Erythroblast (primary cell): ENCODE measurements at regions not wholly inside any gene's neighbourhood (a gene's known extent, or its start where the extent isn't known, plus 50 kb on each side); places are given as distances from the start of the nearest gene placed in this dataset.

ENCODE experiments used
- DNase-seq, 2 experiments: peaks; one replicate each; lab custom pipeline; 2025; lab: John Stamatoyannopoulos, UW
- GATA1 ChIP-seq: IDR thresholded peaks from 2 replicates; pipeline ENCODE4 v1.6.1; 2011; ENCODE audit warnings: low read depth, mild to moderate bottlenecking, control low read depth, low read length, moderate library complexity
- POLR2A ChIP-seq: IDR thresholded peaks from 2 replicates; pipeline ENCODE4 v1.6.1; 2011; ENCODE audit warnings: mild to moderate bottlenecking, low read length

DNA sequence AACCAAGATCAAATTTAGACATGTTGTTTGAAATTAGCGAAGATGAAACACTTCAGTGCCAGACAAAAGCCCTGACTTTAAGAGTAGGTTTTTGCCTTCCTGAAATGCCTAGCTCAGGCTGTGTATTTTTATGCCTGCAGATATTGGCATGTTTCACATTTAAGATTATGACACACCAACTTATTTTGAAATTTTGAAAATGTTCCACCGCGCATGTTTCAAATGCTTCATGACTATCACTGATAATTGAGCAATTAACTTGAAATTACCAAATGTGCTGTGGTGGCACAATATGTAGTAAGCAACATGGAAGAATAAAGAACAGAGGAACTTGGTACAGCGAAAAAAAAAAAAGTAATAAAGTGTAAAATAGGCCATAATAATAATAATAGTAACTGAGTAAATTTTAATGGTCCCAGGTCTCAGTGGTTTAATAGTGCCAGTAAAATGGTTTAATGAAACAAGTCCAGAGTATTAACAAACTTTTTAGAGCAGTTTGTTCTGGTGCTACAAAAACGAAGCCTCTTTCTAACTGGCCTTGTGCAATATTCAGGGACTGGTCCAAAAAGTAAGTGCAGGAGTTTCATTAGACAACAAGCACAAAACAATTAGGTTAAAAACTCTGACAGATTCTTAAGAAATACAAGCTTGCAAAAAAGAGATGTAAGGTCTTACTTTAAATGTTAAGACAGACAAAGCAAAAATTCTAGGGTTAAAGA lies 112.5 kb upstream of the SOX6 start:
- DNase-seq: no peak
- no peak for TF ChIP-seq POLR2A
- TF ChIP-seq GATA1: no peak

DNA sequence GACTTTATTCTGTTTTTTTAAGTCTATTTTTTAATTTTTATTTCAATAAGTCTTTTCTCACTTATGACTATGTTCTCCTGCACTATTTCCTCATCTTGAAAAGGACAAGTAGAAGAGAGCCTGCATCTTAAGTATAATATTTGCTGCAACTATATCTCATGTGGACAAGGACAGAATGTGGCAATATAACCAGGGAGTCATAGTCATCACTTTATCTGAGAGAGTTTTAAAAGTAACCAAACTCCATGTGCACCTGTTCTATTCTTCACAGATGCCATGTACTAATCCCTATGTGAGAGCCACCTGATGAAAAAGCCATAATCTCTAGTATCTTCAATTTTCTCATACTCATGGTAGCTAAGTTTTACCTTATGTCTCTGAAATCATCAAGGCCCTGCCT lies 104.2 kb upstream of the SOX6 start:
- no peak for TF ChIP-seq GATA1
- TF ChIP-seq POLR2A: no peak
- DNase-seq: no peak

- DNase-seq: peak in 1 of 2 experiments; percentile 4
- TF ChIP-seq GATA1 (no peak), POLR2A (no peak)
Observed at GRCh38 chr11:16456366-16456765, 100.0 kb upstream of the SOX6 start.

- TF ChIP-seq GATA1 (no peak), POLR2A (no peak)
- no peak for DNase-seq
Observed at GRCh38 chr11:16454289-16454863, 98.0 kb upstream of the SOX6 start.

DNA sequence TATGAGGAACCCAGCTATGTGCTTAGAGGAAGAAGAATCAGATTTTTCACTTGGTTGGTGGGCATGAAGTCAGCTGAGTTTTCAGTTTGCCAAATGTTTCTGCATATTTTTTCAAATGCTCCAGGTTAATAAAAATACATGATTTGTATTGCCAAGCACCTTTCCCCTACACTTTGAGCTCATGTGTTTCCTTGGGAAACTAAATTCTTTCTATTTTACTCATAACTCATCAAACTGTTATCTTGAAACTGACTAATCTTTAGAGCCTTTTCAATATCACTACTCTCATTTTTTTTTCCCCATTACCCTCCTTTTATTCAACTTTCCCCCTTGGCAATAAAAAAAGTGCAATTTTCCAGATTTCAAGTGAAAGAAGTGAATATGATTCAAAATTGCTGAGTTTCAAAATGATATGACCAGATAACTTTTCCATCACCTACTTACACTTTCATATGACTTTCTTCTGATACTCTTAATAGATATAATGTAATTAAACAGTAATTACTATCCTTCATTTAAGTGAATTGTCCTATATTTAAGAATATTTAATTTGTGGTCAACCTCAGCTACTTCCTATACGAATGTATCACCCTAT lies 91.9 kb upstream of the SOX6 start:
- no peak for DNase-seq
- TF ChIP-seq POLR2A (no peak), GATA1 (no peak)

DNA sequence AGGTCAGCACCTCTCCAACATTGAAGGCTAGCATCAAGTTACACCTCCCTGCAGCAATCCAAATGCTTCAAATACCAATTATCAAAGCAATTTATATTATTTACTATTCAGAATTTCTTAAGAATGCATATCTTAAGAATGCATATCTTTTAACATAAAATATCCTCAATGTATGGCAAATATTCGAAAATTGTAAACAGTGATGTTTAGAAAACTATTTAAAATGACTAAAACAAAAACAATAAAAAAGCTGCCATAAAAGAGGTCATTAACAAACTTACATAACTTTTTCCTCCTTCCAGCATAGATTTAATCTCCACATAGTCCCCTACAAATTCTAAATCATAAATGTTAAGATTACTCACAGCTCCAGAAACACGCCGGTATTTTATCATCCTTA lies 85.1 kb upstream of the SOX6 start:
- no peak for DNase-seq
- TF ChIP-seq GATA1: no peak
- no peak for TF ChIP-seq POLR2A

- no peak for DNase-seq
- TF ChIP-seq GATA1 (no peak), POLR2A (no peak)
Observed at GRCh38 chr11:16440136-16440535, 83.8 kb upstream of the SOX6 start.

GRCh38 chr11:16434036-16434435 lies 77.7 kb upstream of the SOX6 start:
- DNase-seq: no peak
- TF ChIP-seq POLR2A (no peak), GATA1 (no peak)

DNA sequence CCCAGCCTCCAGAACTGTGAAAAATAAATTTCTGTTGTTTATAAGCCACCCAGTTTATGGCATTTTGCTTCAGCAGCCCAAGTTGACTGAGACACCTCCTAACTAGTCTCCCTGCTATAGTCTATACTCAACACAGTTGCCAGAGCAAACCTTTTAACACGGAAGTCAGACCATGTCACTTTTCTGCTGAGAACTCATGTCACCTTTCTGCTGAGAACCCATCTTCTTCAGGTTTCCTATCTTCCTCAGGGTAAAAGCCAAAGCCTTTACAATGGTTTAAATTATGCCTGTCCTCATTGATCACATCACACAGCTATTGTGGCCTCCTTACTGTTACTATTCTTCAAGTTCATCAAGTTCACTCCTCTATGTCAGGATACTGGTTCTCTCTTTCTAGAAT lies 74.3 kb upstream of the SOX6 start:
- TF ChIP-seq GATA1 (no peak), POLR2A (no peak)
- no peak for DNase-seq

DNA sequence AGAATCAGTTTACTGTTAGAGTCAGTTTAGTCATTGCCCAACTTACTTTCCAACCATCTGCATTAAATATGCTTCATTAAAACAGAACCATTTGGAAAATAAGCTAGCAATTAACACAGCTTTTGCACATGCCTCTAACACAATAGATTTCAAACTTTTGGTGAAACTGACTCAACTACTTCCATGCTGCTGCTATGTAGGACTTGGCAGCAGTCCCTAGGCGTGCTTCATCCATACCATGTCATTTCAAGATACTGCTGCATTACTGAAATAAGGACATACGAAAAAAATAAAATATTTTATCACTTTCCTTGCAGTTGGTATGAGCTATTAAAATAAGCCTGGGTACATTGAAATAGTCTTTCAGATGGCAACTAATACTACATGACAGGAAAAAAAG lies 65.5 kb upstream of the SOX6 start:
- no peak for TF ChIP-seq GATA1
- no peak for TF ChIP-seq POLR2A
- no peak for DNase-seq

GRCh38 chr11:16418428-16419097 lies 62.2 kb upstream of the SOX6 start:
- TF ChIP-seq POLR2A (no peak), GATA1 (no peak)
- DNase-seq: no peak

- TF ChIP-seq POLR2A (no peak), GATA1 (no peak)
- DNase-seq: no peak
Observed at GRCh38 chr11:16412525-16413172, 56.3 kb upstream of the SOX6 start.

- no peak for DNase-seq
- no peak for TF ChIP-seq POLR2A
- TF ChIP-seq GATA1: no peak
Observed at GRCh38 chr11:16410479-16410878, 54.1 kb upstream of the SOX6 start.
